Ishikawa (cell line): ENCODE measurements at regions not wholly inside any gene's neighbourhood (a gene's known extent, or its start where the extent isn't known, plus 50 kb on each side); places are given as distances from the start of the nearest gene placed in this dataset.

Experiments used
- CEBPB ChIP-seq: IDR thresholded peaks from 2 replicates; pipeline ENCODE4 v1.6.1; 2012
- CREB1 ChIP-seq: IDR thresholded peaks from 2 replicates; pipeline ENCODE4 v1.6.1; 2012; ENCODE audit warnings: low read depth
- EGR1 ChIP-seq: IDR thresholded peaks from 2 replicates; pipeline ENCODE4 v1.6.1; 2012
- EP300 ChIP-seq: IDR thresholded peaks from 2 replicates; pipeline ENCODE4 v1.6.1; 2012; ENCODE audit warnings: borderline replicate concordance
- FOXM1 ChIP-seq: IDR thresholded peaks from 2 replicates; pipeline ENCODE4 v1.6.1; 2012; ENCODE audit warnings: low read depth, borderline replicate concordance
- NFIC ChIP-seq: IDR thresholded peaks from 2 replicates; pipeline ENCODE4 v1.6.1; 2012
- RAD21 ChIP-seq: IDR thresholded peaks from 2 replicates; pipeline ENCODE4 v1.6.1; 2012; ENCODE audit warnings: low read depth
- TAF1 ChIP-seq: IDR thresholded peaks from 2 replicates; pipeline ENCODE4 v1.6.1; 2012; ENCODE audit warnings: low read depth, mild to moderate bottlenecking
- TCF12 ChIP-seq: IDR thresholded peaks from 2 replicates; pipeline ENCODE4 v1.6.1; 2012; ENCODE audit warnings: low read depth
- TEAD4 ChIP-seq: IDR thresholded peaks from 2 replicates; pipeline ENCODE4 v1.6.1; 2012
- YY1 ChIP-seq: IDR thresholded peaks from 2 replicates; pipeline ENCODE4 v1.6.1; 2012; ENCODE audit warnings: low read depth
- ZBTB7A ChIP-seq: IDR thresholded peaks from 2 replicates; pipeline ENCODE4 v1.6.1; 2012; ENCODE audit warnings: low read depth
- TF ChIP-seq, protein P1 (sequence below): IDR thresholded peaks from 2 replicates; pipeline ENCODE4 v1.6.1; 2012
- TF ChIP-seq, protein P2 (sequence below): IDR thresholded peaks from 2 replicates; pipeline ENCODE4 v1.6.1; 2012; ENCODE audit warnings: low read depth, mild to moderate bottlenecking
- TF ChIP-seq, protein P3 (sequence below): IDR thresholded peaks from 2 replicates; pipeline ENCODE4 v1.6.1; 2012

GRCh38 chr10:28839600-28840007 is 162.3 kb downstream of the BAMBI start:
- TF ChIP-seq TEAD4: no peak
- TF ChIP-seq TAF1: no peak
- TF ChIP-seq CEBPB: no peak
- TF ChIP-seq EGR1: no peak
- TF ChIP-seq TCF12: no peak
- no peak for TF ChIP-seq YY1
- TF ChIP-seq, protein P1, sequence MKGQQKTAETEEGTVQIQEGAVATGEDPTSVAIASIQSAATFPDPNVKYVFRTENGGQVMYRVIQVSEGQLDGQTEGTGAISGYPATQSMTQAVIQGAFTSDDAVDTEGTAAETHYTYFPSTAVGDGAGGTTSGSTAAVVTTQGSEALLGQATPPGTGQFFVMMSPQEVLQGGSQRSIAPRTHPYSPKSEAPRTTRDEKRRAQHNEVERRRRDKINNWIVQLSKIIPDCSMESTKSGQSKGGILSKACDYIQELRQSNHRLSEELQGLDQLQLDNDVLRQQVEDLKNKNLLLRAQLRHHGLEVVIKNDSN: no peak
- no peak for TF ChIP-seq RAD21
- TF ChIP-seq, protein P2, sequence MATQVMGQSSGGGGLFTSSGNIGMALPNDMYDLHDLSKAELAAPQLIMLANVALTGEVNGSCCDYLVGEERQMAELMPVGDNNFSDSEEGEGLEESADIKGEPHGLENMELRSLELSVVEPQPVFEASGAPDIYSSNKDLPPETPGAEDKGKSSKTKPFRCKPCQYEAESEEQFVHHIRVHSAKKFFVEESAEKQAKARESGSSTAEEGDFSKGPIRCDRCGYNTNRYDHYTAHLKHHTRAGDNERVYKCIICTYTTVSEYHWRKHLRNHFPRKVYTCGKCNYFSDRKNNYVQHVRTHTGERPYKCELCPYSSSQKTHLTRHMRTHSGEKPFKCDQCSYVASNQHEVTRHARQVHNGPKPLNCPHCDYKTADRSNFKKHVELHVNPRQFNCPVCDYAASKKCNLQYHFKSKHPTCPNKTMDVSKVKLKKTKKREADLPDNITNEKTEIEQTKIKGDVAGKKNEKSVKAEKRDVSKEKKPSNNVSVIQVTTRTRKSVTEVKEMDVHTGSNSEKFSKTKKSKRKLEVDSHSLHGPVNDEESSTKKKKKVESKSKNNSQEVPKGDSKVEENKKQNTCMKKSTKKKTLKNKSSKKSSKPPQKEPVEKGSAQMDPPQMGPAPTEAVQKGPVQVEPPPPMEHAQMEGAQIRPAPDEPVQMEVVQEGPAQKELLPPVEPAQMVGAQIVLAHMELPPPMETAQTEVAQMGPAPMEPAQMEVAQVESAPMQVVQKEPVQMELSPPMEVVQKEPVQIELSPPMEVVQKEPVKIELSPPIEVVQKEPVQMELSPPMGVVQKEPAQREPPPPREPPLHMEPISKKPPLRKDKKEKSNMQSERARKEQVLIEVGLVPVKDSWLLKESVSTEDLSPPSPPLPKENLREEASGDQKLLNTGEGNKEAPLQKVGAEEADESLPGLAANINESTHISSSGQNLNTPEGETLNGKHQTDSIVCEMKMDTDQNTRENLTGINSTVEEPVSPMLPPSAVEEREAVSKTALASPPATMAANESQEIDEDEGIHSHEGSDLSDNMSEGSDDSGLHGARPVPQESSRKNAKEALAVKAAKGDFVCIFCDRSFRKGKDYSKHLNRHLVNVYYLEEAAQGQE: no peak

DNA sequence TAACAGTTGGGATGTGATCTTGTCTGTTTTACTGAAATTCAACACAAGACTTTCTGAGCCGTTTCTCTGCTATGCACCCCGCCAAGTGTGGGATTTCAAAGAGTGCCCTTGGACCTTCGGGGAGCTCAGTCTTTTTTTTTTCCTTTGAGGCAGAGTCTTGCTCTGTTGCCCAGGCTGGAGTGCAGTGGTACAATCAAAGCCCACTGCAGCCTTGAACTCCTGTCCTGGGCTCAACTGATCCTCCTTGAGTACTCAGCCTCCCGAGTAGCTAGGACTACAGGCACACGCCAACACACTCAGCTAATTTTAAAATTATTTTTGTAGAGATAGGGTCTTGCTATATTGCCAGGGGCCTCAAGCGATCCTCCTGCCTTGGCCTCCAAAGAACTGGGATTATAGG is 162.9 kb downstream of the BAMBI start:
- TF ChIP-seq ZBTB7A (no peak), TEAD4 (no peak), YY1 (no peak), TCF12 (no peak)

DNA sequence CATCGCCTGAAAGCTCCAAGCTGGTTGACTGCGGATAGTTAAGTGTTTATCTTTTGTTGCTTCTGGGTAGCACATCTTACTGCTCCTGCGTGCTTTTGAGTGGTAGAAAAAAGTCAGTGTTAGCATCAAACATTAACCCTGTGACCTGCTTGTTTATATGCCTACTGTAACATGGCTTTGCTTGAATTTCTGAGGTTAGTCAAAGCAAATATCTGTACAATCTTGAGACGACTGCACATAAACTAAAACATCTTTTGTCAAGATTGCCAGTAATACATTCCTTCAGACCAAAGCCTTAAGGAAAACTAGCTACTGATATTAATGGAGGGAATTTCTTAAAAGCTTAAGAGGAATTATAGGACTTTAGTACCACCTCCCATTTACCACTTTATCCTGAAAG is 163.7 kb downstream of the BAMBI start:
- no peak for TF ChIP-seq EGR1
- TF ChIP-seq CREB1: no peak
- TF ChIP-seq, protein P2: no peak
- TF ChIP-seq RAD21: no peak
- no peak for TF ChIP-seq NFIC
- TF ChIP-seq, protein P3, sequence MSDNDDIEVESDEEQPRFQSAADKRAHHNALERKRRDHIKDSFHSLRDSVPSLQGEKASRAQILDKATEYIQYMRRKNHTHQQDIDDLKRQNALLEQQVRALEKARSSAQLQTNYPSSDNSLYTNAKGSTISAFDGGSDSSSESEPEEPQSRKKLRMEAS: no peak
- TF ChIP-seq, protein P1: no peak
- no peak for TF ChIP-seq CEBPB
- TF ChIP-seq EP300: no peak

DNA sequence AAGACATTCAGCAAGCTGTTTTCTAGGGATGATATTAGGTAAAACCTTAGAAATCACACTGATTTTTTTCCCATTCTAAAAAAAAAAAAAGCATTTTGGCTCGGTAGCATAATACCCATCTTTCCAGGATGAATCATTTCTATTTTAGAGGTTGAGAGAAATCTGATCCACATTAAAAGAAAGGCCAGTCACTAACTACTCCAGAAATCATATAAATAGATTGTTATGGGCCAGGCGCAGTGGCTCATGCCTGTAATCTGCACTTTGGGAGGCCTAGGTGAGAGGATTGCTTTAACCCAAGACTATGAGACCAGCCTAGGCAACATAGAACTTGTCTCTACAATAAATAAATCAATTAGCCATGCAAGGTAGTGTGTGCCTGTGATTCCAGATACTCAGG is 164.3 kb downstream of the BAMBI start:
- no peak for TF ChIP-seq EP300
- TF ChIP-seq NFIC: no peak
- TF ChIP-seq TEAD4: no peak
- TF ChIP-seq ZBTB7A: no peak
- TF ChIP-seq CREB1: no peak
- TF ChIP-seq, protein P3: no peak
- no peak for TF ChIP-seq TAF1
- TF ChIP-seq YY1: no peak
- no peak for TF ChIP-seq FOXM1
- no peak for TF ChIP-seq CEBPB
- TF ChIP-seq, protein P1: no peak
- TF ChIP-seq TCF12: no peak
- TF ChIP-seq, protein P2: no peak
- no peak for TF ChIP-seq EGR1
- TF ChIP-seq RAD21: no peak

- TF ChIP-seq ZBTB7A: no peak
- TF ChIP-seq NFIC: no peak
- TF ChIP-seq TAF1: no peak
- TF ChIP-seq, protein P2: no peak
- TF ChIP-seq, protein P1: no peak
- TF ChIP-seq TCF12: no peak
- TF ChIP-seq RAD21: no peak
- TF ChIP-seq CEBPB: no peak
- TF ChIP-seq YY1: no peak
- TF ChIP-seq, protein P3: no peak
- no peak for TF ChIP-seq EP300
- no peak for TF ChIP-seq CREB1
- TF ChIP-seq TEAD4: no peak
- TF ChIP-seq EGR1: no peak
- no peak for TF ChIP-seq FOXM1
These were observed 165.0 kb downstream of the BAMBI start for GRCh38 chr10:28842321-28842720.
